ENCODE measurements at regions not wholly inside any gene's neighbourhood (a gene's known extent, or its start where the extent isn't known, plus 50 kb on each side); places are given as distances from the start of the nearest gene placed in this dataset.
"Not testable (repeated sequence)": the region's sequence is repeated elsewhere in the genome, so short reads cannot be mapped to it uniquely, and the experiment has no call there.

DNA sequence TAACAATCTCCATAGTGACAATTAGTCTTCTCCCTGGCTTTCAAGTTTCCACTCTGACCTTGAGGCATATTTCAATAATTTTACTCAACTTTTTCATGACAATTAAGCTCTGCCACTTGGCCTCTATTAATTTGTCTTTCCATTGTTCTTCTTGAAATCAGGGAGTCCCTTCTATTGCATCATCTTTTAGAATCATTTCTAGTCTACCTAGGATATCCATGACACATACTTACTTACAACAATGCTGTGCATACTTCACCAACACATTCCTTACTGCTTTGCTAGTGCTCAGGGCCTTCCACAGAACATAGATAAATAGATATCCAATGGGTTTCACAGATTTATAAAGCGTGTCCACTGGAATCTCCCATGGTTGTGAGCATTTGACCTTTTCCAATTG is 331.5 kb upstream of the LRP1B start:
- DNase-seq: no peak

DNA sequence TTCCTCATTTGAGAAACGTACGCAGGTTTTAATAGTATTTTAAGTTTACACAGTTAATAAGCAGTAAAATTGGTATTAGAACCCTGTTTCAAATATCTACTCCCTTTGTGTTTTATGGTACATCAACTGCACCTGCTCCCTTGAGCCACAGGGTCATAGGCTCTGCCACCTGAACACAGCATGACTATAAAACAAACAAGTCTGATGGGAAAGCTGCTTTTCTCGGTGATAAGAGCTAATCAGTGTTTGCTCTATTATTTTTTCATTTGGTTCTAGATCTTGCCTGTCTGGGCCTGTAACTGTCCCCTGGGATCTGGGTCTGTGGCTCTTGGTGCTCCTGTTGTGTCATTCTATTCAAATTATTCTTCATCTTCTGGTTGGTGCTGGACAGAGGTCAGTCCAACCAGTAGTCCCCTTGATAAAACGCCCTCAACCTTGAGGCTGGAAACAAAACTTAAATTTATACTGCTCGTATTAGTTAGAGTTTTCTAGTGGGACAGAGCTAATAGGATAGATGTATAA is 314.8 kb upstream of the LRP1B start:
- no peak for DNase-seq

GRCh38 chr2:142445023-142445422 is 314.2 kb upstream of the LRP1B start:
- DNase-seq: no peak

DNA sequence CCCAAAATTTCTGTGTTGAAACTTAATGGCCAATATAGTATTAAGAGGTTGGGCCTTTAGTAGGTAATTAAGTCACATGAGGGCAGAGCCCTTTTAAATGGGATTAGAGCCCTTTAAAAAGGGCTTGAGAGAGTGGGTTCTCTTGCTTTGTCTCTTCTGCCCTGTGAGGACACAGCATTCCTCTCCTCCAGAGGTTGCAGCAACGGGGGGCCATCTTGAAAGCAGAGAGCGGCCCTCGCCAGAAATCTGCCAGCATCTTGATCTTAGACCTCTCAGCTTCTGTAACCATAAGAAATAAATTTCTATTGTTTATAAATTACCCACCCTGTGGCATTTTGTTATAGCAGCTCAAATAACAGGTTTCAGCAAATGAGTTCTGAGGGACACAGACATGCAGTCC is 305.0 kb upstream of the LRP1B start:
- no peak for DNase-seq

DNA sequence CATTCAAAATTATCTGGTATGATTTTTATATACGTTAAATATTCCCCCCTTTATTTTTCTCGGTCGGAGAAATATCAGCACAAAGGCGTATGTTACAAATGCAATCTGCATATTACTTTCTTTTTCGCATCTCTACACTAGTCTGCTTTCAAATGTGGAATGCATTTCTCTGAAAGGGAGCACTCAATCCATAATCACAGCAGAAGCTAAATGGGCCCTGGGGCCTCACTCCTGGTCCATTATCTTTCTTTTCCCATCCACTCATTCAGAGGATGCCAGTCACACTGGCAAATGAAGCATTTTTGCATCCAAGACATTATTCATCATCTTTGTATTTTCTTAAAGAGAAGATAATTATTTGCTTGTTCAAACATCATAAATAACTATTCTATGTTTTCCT is 295.2 kb upstream of the LRP1B start:
- DNase-seq: no peak

GRCh38 chr2:142425551-142425950 is 294.7 kb upstream of the LRP1B start:
- no peak for DNase-seq

- no peak for DNase-seq
Measured at GRCh38 chr2:142423603-142424002, 292.8 kb upstream of the LRP1B start.

DNA sequence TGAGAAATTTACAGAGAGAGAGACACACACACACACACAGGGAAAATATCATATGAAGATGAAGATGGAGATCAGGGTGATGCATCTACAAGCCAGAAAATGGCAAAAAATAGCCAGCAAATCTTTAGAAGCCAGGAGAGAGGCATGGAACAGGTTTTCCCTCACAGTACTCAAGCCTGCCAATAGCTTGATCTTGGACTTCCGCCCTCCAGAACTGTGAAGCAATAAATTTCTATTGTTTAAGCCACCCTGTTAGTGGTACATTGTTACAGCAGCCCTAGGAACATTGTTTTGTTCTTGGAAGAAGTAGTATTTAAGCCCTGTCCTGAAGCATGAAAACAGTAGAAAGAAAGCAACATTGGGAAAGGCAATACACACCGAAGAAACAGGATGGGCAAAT is 292.0 kb upstream of the LRP1B start:
- DNase-seq: no peak

DNA sequence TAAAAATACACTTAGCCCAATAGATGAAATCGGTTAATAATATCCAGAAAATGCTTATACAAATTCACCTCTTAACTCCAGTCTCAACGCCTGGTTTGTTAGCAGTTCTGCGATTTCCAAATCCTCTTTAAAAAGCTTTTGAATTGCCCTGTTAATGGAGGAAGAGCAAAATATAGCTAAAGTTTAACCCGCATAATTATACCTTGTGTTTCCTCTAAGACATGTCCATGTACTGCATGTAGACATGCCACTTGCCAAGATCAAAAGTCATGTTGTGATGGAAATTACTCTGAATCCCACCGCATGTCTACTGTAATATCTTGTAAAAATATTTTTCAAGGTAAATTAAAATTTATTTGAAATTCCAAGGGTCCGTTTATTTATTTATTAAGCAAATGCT is 291.2 kb upstream of the LRP1B start:
- DNase-seq: no peak

GRCh38 chr2:142418699-142419098 is 287.9 kb upstream of the LRP1B start:
- DNase-seq: not testable (repeated sequence)

- DNase-seq: no peak
Measured at GRCh38 chr2:142416996-142417395, 286.2 kb upstream of the LRP1B start.

DNA sequence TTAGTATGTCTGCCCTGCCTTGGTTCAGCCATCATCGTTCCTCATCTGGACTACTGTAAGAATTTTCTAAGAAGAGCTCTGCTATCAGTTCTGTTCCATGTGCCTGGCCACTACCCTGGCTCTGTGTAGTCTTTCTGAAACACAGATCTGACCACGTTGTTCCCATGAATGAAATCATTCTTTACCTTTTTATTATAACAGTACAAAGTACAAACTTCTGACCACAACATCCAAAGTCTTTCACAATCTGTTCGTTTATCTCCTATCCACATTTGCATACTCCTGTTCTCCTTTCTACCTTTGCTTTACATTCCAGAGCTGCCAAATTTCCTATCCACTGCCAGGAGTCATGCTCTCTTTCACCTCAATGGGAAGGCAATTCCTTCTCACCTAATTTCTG is 284.6 kb upstream of the LRP1B start:
- no peak for DNase-seq

DNA sequence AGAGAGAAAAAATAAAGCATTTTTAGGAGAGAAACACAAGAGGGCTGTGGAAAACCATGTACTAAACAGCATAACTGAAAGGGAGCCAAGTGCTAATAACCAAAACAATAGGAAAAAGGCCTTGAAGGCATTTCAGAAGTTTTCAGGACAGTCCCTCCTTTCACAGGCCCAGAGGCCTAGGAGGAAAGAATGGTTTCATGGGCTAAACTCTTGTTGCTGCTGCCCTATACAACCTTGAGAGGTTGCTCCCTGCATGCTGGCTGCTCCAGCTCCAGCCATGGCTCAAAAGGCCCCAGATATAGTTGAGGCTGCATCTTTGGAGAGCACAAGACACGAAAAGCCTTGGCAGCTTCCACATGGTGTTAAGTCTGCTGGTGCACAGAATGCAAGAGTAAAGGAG is 267.4 kb upstream of the LRP1B start:
- DNase-seq: no peak

GRCh38 chr2:142395291-142395690 is 264.5 kb upstream of the LRP1B start:
- no peak for DNase-seq

DNA sequence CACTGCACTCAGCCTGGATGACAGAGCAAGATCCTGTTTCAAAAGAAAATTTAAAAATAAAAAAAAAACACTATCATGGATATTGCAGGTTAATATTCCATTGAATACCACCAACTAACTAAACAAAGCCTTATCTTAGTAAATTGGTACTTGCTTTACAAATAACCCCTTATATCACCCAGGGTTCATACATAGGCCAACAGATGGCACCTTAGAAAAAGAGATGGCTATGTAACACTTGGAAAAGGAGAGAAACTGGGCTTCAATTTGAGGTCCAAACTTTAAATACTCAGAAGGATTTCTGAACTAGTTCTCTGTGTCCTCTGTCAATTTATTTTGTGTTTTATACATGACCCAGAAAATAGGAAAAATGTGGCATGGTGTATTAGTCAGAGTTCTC is 249.6 kb upstream of the LRP1B start:
- DNase-seq: no peak

DNA sequence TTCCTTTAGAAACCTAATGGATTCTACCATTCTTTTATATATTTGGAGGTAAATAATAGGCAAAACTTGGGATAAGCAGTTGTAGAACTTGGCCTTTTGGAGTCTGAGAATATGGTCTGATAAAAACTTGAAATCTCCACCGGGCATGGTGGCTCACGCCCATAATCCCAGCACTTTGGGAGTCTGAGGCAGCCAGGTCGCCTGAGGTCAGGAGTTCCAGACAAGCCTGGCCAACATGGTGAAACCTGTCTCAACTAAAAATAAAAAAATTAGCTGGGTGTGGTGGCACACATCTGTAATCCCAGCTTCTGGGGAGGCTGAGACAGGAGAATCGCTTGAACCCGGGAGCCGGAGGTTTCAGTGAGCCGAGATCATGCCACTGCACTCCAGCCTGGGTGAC is 231.3 kb upstream of the LRP1B start:
- DNase-seq: not testable (repeated sequence)

GRCh38 chr2:142347751-142348150 is 216.9 kb upstream of the LRP1B start:
- DNase-seq: no peak

GRCh38 chr2:142339261-142339660 is 208.4 kb upstream of the LRP1B start:
- no peak for DNase-seq

GRCh38 chr2:142332196-142332595 is 201.4 kb upstream of the LRP1B start:
- no peak for DNase-seq

DNA sequence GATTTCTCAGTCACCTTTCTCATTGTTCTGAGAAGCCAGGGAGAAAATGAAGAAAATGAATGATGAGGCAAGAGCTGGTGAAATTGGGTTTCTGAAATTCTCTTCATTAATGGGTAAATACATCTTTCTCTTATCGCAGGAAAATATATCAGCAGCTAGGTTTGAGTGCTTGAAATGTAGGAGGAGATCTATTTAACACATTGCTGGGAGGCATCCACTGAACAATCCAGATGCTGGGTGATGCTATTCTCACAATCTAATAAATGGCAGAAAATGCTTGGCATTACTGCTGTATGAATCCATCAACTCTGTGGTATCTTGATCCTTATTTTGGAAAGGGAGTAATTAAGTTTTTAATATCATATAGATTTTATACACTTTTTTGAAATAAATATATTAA is 199.6 kb upstream of the LRP1B start:
- DNase-seq: no peak

- DNase-seq: peak; percentile 59 to 73
Measured at GRCh38 chr2:142325870-142326269, 195.1 kb upstream of the LRP1B start.

- no peak for DNase-seq
Measured at GRCh38 chr2:142323206-142323605, 192.4 kb upstream of the LRP1B start.

- DNase-seq: no peak
Measured at GRCh38 chr2:142321706-142322280, 191.0 kb upstream of the LRP1B start.

GRCh38 chr2:142320067-142320466 is 189.3 kb upstream of the LRP1B start:
- no peak for DNase-seq

DNA sequence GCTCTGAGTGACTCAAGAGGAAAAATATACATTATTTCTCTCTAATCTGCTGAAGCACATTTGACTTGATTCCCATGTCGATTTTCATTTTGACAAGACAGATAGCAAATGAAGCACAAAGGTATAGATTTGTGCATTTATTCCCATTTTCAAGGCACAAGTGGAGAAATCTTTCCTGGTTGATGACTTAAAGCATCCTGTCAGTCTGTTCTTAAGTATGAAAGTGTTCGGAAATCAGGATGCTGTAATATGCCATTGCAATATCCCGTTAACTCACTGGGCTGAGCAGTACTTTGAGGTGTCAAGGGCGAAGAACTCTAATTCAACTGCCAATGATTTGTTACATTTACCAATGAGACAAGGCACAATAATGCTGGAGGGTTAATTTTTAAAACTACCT is 185.2 kb upstream of the LRP1B start:
- DNase-seq: no peak

DNA sequence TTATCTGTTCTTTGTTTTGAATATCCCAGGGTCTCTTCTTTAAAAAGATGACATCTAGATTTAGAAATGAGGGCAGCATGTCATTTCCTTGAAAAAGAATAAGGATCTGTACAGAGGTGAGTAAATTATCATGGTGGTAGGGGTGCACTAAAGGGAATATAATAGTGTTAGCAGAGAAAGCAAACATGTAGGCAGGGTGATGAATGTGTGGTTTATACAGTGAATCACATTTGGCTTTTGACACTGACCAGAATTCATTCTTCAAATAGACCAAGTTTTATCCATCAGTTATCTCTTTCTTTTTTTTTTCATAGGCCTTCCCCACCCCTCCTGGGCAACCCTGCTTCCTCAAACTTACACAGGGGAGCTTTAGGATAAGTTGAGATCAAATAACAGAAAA is 184.5 kb upstream of the LRP1B start:
- DNase-seq: no peak
